H9 (cell line): ENCODE measurements at regions not wholly inside any gene's neighbourhood (a gene's known extent, or its start where the extent isn't known, plus 50 kb on each side); places are given as distances from the start of the nearest gene placed in this dataset.

Experiments
- DNase-seq: peaks from one replicate; pipeline ENCODE4 v3.0.0-alpha.2; 2017
- H2AFZ ChIP-seq: one replicate; pipeline ENCODE4 v1.6.1; 2013; ENCODE audit warnings: mild to moderate bottlenecking, low read length, control low read depth, moderate library complexity
- H2AK5ac ChIP-seq: 2 replicates; pipeline ENCODE4 v1.6.1; 2013; ENCODE audit warnings: low read length, control low read depth, mixed read lengths; ENCODE audit not compliant: insufficient read length
- H2BK120ac ChIP-seq: one replicate; pipeline ENCODE4 v1.6.1; 2013; ENCODE audit warnings: low read depth, mild to moderate bottlenecking, low read length, control low read depth, inconsistent platforms; ENCODE audit not compliant: poor library complexity, severe bottlenecking
- H2BK12ac ChIP-seq: 2 replicates; pipeline ENCODE4 v1.6.1; 2013; ENCODE audit warnings: low read length, control low read depth, mixed read lengths, low read depth; ENCODE audit not compliant: insufficient read length
- H2BK15ac ChIP-seq: 2 replicates; pipeline ENCODE4 v1.6.1; 2013; ENCODE audit warnings: low read depth, low read length, control low read depth
- H2BK20ac ChIP-seq: one replicate; pipeline ENCODE4 v1.6.1; 2013; ENCODE audit warnings: low read depth, mild to moderate bottlenecking, low read length, control low read depth, inconsistent platforms; ENCODE audit not compliant: poor library complexity, severe bottlenecking
- H2BK5ac ChIP-seq: 2 replicates; pipeline ENCODE4 v1.6.1; 2013; ENCODE audit warnings: low read length, control low read depth, mixed read lengths; ENCODE audit not compliant: insufficient read length
- H3K14ac ChIP-seq: 2 replicates; pipeline ENCODE4 v1.6.1; 2013; ENCODE audit warnings: low read length, control low read depth; ENCODE audit not compliant: insufficient read depth
- H3K18ac ChIP-seq: 2 replicates; pipeline ENCODE4 v1.6.1; 2013; ENCODE audit warnings: low read depth, mild to moderate bottlenecking, mixed read lengths, low read length, control low read depth; ENCODE audit not compliant: insufficient read length
- H3K23ac ChIP-seq: 2 replicates; pipeline ENCODE4 v1.6.1; 2013; ENCODE audit warnings: low read length, control low read depth, mixed read lengths, low read depth; ENCODE audit not compliant: insufficient read length
- H3K23me2 ChIP-seq: 2 replicates; pipeline ENCODE4 v1.6.1; 2013; ENCODE audit warnings: low read depth, mild to moderate bottlenecking, mixed read lengths, low read length, control low read depth; ENCODE audit not compliant: insufficient read length, poor library complexity, severe bottlenecking
- H3K27ac ChIP-seq: 2 replicates; pipeline ENCODE4 v1.5.1; 2013; ENCODE audit warnings: low read length, control low read depth, mixed read lengths, low read depth; ENCODE audit not compliant: insufficient read length
- H3K27me3 ChIP-seq: 2 replicates; pipeline ENCODE4 v1.6.1; 2013; ENCODE audit warnings: low read length, control low read depth, inconsistent platforms; ENCODE audit not compliant: insufficient read depth
- H3K4ac ChIP-seq: 2 replicates; pipeline ENCODE4 v1.6.1; 2013; ENCODE audit warnings: low read depth, mild to moderate bottlenecking, control low read depth, inconsistent platforms, low read length, moderate library complexity
- H3K4me1 ChIP-seq: 2 replicates; pipeline ENCODE4 v1.6.1; 2013; ENCODE audit warnings: low read length, control low read depth, inconsistent platforms; ENCODE audit not compliant: insufficient read depth
- H3K4me2 ChIP-seq: 2 replicates; pipeline ENCODE4 v1.6.1; 2013; ENCODE audit warnings: low read length, control low read depth, mixed read lengths; ENCODE audit not compliant: insufficient read length, insufficient read depth
- H3K56ac ChIP-seq: 2 replicates; pipeline ENCODE4 v1.6.1; 2013; ENCODE audit warnings: low read depth, mild to moderate bottlenecking, mixed read lengths, low read length, control low read depth; ENCODE audit not compliant: insufficient read length
- H3K79me1 ChIP-seq: 2 replicates; pipeline ENCODE4 v1.6.1; 2013; ENCODE audit warnings: low read depth, mild to moderate bottlenecking, moderate library complexity, low read length, control low read depth, inconsistent platforms; ENCODE audit not compliant: insufficient read depth, poor library complexity, severe bottlenecking
- H3K79me2 ChIP-seq: 2 replicates; pipeline ENCODE4 v1.6.1; 2013; ENCODE audit warnings: low read length, control low read depth, inconsistent platforms; ENCODE audit not compliant: insufficient read depth
- H3K9ac ChIP-seq: 2 replicates; pipeline ENCODE4 v1.6.1; 2013; ENCODE audit warnings: low read length, control low read depth, mixed read lengths; ENCODE audit not compliant: insufficient read length; ENCODE audit errors: extremely low read depth
- H3K9me3 ChIP-seq: one replicate; pipeline ENCODE4 v1.6.1; 2013; ENCODE audit warnings: low read depth, low read length, inconsistent platforms; ENCODE audit not compliant: control insufficient read depth
- H3T11ph ChIP-seq: one replicate; pipeline ENCODE4 v1.6.1; 2013; ENCODE audit warnings: mild to moderate bottlenecking, low read length, control low read depth, inconsistent platforms
- H4K20me1 ChIP-seq: one replicate; pipeline ENCODE4 v1.6.1; 2013; ENCODE audit not compliant: control insufficient read depth, insufficient read length, insufficient read depth
- H4K5ac ChIP-seq: 2 replicates; pipeline ENCODE4 v1.6.1; 2013; ENCODE audit warnings: low read depth, mild to moderate bottlenecking, mixed read lengths, low read length, control low read depth; ENCODE audit not compliant: insufficient read length
- H4K8ac ChIP-seq: replicated peaks from 2 replicates; pipeline ENCODE4 v1.6.1; 2013; ENCODE audit warnings: low read length, control low read depth, mixed read lengths, low read depth; ENCODE audit not compliant: insufficient read length
- H4K91ac ChIP-seq: 2 replicates; pipeline ENCODE4 v1.6.1; 2013; ENCODE audit warnings: low read depth, mild to moderate bottlenecking, moderate library complexity, mixed read lengths, low read length, control low read depth; ENCODE audit not compliant: insufficient read length
- H3K27ac Mint-ChIP-seq, 3 experiments: 2 replicates in 2 of 3; 3 replicates in 1 of 3; pipeline ENCODE4 v1.8.0; 2020 to 2021; ENCODE audit warnings: mixed read lengths in 3 of 3, mild to moderate bottlenecking in 1 of 3, moderate library complexity in 1 of 3
- H3K27me3 Mint-ChIP-seq: 2 replicates; pipeline ENCODE4 v1.8.0; 2021; ENCODE audit warnings: low read depth, mild to moderate bottlenecking, moderate library complexity, mixed read lengths
- H3K36me3 Mint-ChIP-seq, 3 experiments: 2 replicates in 2 of 3; 3 replicates in 1 of 3; pipeline ENCODE4 v1.8.0; 2020 to 2021; ENCODE audit warnings: low read depth in 3 of 3, mixed read lengths in 3 of 3; ENCODE audit not compliant: insufficient read depth in 1 of 3
- H3K4me1 Mint-ChIP-seq, 2 experiments: 2 replicates each; pipeline ENCODE4 v1.8.0; 2020; ENCODE audit warnings: mixed read lengths in 2 of 2
- H3K4me3 Mint-ChIP-seq, 2 experiments: 2 replicates in 1 of 2; 3 replicates in 1 of 2; pipeline ENCODE4 v1.8.0; 2020 to 2021; ENCODE audit warnings: mild to moderate bottlenecking in 2 of 2, mixed read lengths in 2 of 2, moderate library complexity in 1 of 2
- H3K9me3 Mint-ChIP-seq, 2 experiments: 2 replicates in 1 of 2; 3 replicates in 1 of 2; pipeline ENCODE4 v1.8.0; 2020; ENCODE audit warnings: mild to moderate bottlenecking in 2 of 2, mixed read lengths in 2 of 2, moderate library complexity in 1 of 2
- TF ChIP-seq, protein P1 (sequence below): fragments of 200-600 bp; sonication (generic); conservative IDR thresholded peaks from 3 replicates; pipeline ENCODE4 v1.8.0; 2021; ENCODE audit warnings: antibody characterized with exemption, mild to moderate bottlenecking

DNA sequence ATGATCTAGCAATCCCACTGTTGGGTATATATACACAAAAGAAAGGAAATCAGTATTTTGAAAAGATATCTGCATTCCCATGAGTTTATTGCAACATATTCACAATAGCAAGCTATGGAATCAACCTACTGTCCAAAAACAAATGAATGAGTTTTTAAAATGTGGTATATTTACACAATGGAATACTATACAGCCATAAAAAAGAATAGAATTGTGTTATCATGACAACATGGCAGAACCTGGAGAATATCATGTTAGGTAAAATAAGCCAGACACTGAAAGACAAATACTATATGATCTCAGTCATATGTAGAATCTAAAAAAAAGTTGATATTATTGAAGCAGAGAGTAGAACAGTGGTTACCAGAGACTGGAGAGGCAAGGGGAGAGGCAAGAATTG is 732.6 kb downstream of the MCTP2 start:
- Histone ChIP-seq H3K4me2 (no peak overlapping the region), H2BK12ac (no peak overlapping the region), H2BK120ac (no peak overlapping the region), H3K14ac (no peak overlapping the region), H3K56ac (no peak overlapping the region), H2AK5ac (no peak overlapping the region), H3K18ac (no peak overlapping the region), H3K4me1 (no peaks in the 10 kb centered on the region), H4K91ac (no peak overlapping the region), H4K20me1 (no peaks in the 10 kb centered on the region), H3K9ac (no peak overlapping the region), H2BK20ac (no peak overlapping the region), H2BK15ac (no peak overlapping the region), H3K79me2 (no peaks in the 10 kb centered on the region), H2AFZ (no peak overlapping the region), H3T11ph (no peak overlapping the region), H3K27ac (no peak overlapping the region), H2BK5ac (no peak overlapping the region), H3K23ac (no peak overlapping the region), H3K27me3 (no peaks in the 10 kb centered on the region), H3K9me3 (no peaks in the 10 kb centered on the region), H3K79me1 (no peaks in the 10 kb centered on the region), H3K23me2 (no peaks in the 10 kb centered on the region), H3K4ac (no peak overlapping the region), H4K8ac (no peak overlapping the region), H4K5ac (no peak overlapping the region)
- H3K27me3 Mint-ChIP-seq, result no peaks in the 10 kb centered on the region; the same call in 1 of the 2 replicates
- H3K9me3 Mint-ChIP-seq, result peaks cover 5 to 12% of the 10 kb centered on the region in 2 experiments; a peak in 4 of 5 replicates
- peaks cover 0 to 5% of the 10 kb centered on the region in 2 experiments; a peak in 1 of 4 replicates for H3K4me1 Mint-ChIP-seq
- no peak for DNase-seq
- H3K36me3 Mint-ChIP-seq, result peaks cover 0 to 2% (median 0%) of the 10 kb centered on the region in 3 experiments; a peak in 1 of 7 replicates
- H3K27ac Mint-ChIP-seq, result no peak overlapping the region
- TF ChIP-seq, protein P1, sequence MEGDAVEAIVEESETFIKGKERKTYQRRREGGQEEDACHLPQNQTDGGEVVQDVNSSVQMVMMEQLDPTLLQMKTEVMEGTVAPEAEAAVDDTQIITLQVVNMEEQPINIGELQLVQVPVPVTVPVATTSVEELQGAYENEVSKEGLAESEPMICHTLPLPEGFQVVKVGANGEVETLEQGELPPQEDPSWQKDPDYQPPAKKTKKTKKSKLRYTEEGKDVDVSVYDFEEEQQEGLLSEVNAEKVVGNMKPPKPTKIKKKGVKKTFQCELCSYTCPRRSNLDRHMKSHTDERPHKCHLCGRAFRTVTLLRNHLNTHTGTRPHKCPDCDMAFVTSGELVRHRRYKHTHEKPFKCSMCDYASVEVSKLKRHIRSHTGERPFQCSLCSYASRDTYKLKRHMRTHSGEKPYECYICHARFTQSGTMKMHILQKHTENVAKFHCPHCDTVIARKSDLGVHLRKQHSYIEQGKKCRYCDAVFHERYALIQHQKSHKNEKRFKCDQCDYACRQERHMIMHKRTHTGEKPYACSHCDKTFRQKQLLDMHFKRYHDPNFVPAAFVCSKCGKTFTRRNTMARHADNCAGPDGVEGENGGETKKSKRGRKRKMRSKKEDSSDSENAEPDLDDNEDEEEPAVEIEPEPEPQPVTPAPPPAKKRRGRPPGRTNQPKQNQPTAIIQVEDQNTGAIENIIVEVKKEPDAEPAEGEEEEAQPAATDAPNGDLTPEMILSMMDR, result no peak
- H3K4me3 Mint-ChIP-seq, result no peak overlapping the region
